GM12875 (cell line): ENCODE measurements at regions not wholly inside any gene's neighbourhood (a gene's known extent, or its start where the extent isn't known, plus 50 kb on each side); places are given as distances from the start of the nearest gene placed in this dataset.

ENCODE experiments used
- H3K4me3 ChIP-seq: one replicate; pipeline ENCODE4 v1.5.1; 2011; ENCODE audit warnings: low read depth, low read length, control low read depth
- TF ChIP-seq, protein P1 (sequence below): IDR thresholded peaks from 2 replicates; pipeline ENCODE4 v1.5.1; 2011; ENCODE audit warnings: low read depth, mild to moderate bottlenecking, control low read depth, inconsistent platforms, low read length, moderate library complexity, borderline replicate concordance; ENCODE audit not compliant: insufficient read depth

GRCh38 chr5:124872086-124872485 lies 125.6 kb upstream of the ZNF608 start:
- H3K4me3 ChIP-seq, result no peak overlapping the region
- TF ChIP-seq, protein P1, sequence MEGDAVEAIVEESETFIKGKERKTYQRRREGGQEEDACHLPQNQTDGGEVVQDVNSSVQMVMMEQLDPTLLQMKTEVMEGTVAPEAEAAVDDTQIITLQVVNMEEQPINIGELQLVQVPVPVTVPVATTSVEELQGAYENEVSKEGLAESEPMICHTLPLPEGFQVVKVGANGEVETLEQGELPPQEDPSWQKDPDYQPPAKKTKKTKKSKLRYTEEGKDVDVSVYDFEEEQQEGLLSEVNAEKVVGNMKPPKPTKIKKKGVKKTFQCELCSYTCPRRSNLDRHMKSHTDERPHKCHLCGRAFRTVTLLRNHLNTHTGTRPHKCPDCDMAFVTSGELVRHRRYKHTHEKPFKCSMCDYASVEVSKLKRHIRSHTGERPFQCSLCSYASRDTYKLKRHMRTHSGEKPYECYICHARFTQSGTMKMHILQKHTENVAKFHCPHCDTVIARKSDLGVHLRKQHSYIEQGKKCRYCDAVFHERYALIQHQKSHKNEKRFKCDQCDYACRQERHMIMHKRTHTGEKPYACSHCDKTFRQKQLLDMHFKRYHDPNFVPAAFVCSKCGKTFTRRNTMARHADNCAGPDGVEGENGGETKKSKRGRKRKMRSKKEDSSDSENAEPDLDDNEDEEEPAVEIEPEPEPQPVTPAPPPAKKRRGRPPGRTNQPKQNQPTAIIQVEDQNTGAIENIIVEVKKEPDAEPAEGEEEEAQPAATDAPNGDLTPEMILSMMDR, result no peak

GRCh38 chr5:124872615-124873014 lies 126.2 kb upstream of the ZNF608 start:
- no peak overlapping the region for H3K4me3 ChIP-seq
- TF ChIP-seq, protein P1, result no peak

- TF ChIP-seq, protein P1, result no peak
- no peak overlapping the region for H3K4me3 ChIP-seq
Measured at GRCh38 chr5:124873188-124873587, 126.7 kb upstream of the ZNF608 start.

GRCh38 chr5:124873713-124874112 lies 127.3 kb upstream of the ZNF608 start:
- TF ChIP-seq, protein P1, result no peak

DNA sequence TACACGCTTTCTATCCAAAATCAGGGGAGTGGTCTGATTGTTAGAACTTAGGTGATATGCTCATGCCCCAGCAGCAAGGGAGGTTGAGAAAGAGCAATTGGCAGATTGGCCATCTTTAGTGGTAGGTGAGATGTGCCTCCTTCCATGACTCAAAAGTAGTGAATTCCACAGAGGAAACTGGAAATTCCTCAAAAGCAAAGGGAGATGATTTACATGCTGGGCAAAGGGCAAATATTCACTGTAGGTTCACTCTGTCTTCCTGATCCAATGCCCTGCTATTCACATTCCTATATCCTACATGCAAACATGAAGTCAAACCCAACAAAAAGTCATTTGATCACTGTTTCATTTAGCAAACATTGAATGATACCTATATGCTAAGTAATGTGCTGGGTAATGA lies 130.1 kb upstream of the ZNF608 start:
- TF ChIP-seq, protein P1, result no peak
- H3K4me3 ChIP-seq, result no peak overlapping the region

More at GRCh38 chr5:124873713-124874112, 127.3 kb upstream of the ZNF608 start:
- H3K4me3 ChIP-seq, result no peak overlapping the region

GRCh38 chr5:124876983-124877382 lies 130.5 kb upstream of the ZNF608 start:
- H3K4me3 ChIP-seq, result no peak overlapping the region
- TF ChIP-seq, protein P1, result no peak

GRCh38 chr5:124877501-124878146 lies 131.2 kb upstream of the ZNF608 start:
- H3K4me3 ChIP-seq, result no peak overlapping the region
- TF ChIP-seq, protein P1, result no peak
